Ecto neural progenitor cell (in vitro differentiated cells): ENCODE measurements at regions not wholly inside any gene's neighbourhood (a gene's known extent, or its start where the extent isn't known, plus 50 kb on each side); places are given as distances from the start of the nearest gene placed in this dataset.

Experiments used
- DNase-seq: peaks from one replicate; pipeline ENCODE4 v3.0.0-alpha.2; 2018; ENCODE audit warnings: low spot score

DNA sequence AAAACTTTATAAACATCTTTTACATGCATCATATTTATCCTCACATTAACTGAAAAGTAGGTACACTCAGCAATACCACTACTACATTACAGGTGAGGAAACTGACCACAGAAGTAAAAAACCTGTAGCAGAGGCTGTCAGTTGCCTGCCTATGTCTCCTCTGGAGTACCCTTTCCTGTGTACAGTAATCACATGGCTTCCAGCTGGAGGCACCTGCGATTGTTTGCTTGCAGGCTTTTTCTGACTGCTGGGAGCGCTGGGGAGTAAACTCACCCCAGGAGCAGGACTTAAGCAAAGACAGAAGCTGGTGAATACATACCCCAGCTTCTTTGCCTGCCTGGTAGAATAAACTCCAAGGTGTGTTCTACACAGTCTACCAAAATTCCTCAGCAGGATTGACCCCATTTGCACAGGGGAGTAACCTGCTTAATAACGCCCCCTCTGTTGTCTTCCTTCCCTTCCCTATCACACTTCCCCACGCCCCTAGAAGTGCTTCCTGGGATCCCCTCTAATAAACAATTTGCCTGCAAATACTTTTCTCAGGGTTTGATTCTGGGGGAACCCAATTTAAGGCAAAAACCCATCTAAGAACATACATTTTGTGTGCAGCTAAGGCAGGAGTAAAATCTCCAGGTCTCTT is 138.9 kb downstream of the PTH2R start:
- DNase-seq = no peak

DNA sequence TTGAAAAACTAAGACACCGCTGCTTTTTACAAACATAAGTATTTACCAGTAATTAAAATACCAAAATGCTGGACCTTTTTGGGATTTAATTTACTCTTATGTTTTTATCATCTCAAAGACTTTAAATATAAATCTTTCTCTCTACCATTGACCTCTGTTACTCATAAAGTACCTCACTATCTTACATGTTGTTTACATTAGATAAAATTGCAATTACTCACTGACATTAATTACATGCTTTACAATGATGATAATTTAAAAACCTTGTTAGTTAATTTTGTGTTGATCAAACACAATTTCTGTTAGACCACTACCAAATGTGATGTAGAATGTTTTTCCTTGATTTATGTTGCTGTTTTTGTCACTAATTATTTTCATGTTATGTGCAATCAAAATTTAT is 139.5 kb downstream of the PTH2R start:
- DNase-seq = no peak

DNA sequence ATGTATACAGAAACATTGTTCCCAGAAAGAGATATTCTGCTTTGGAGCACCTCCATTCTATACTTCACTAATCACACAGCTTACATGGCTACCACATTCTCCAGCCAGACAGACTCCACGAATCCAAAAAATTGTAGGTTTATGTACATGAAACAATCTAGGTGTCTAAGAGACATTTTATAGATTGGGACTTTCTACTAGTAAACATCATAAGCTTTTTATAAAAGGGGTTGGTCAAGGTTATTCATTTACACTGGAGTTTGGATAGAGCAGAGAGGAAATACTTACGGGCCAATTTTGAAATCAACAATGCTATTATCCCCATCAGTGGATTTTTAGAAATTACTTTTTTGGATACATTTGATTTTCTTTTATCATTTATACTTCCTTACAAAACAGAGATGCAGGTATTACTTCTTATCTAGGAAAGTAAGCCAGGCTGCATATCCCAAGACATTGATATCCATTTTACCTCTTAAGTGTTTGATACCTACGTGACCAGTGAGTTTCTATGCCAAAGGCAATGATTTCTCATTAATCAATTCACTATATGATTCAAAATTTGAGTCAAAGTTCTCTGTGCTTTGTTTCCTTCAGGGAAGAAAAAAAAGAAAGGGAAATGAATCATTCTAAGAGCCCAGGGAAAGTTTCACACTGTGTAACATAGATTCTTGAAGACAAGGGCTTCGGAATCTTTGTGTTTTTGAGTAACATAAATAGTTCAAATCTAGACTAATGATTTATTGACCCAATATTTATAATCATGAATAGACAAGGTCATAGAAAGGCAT is 140.5 kb downstream of the PTH2R start:
- DNase-seq = no peak

DNA sequence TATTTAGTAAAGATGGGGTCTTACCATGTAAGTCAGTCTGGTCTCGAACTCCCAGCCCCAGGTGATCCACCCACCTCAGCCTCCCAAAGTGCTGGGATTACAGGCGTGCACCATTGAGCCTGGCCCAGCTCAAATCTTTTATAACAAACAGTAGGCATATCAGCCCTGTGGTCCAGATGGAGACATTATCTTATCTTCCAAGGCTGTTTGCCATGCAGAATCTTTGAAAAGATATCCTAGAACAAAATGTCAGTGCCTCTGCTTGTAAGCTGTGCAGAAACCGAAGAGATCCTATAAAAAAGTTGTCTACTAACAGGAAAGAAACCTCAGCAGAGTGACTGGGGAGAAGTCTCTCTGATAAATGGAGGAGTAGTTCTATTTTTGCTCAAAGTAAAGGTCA is 142.1 kb downstream of the PTH2R start:
- DNase-seq = no peak

DNA sequence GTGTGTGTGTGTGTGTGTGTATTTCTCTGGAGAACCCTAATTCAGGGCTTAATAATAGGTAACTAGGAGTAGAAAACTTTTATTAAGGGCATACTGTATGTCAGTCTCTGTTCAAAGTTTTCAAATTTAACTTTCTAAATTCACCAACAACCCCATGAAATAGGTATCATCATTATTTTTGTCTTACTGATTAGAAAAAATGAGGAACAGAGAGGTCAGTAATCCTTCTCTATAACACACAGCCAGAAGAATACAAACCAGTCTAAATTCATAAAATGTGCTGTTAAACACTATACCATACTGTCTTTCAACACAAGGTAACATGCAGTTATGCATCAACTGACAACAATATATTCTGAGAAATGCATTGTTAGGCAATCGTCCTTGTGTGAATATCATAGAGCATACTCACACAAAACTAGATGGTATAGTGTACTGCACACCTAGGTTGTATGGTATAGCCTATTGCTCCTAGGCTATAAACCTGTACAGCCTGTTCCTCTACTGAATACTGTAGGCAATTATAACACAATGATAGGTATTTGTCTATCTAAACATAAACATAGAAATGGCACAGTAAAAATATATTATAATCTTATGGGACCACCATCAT is 143.1 kb downstream of the PTH2R start:
- DNase-seq = no peak

DNA sequence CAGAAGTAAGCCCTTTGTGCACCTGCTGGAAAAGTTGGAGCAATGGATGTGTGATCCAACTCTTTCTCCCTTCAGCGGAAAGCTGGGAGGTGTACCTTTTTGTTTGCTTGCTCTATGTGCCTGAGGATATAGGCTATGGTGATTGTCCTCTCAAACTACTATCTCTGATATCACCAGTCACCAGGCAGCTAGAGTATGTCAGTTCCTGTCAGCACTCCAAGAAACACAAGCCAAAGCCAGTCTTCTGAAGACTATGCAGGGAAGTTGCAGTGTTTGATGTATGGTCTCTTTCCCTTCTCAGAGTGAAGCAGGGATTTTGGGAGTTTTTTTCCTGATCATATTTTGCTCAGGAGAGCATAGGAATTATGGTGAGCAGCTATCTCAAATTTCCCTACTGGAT is 146.4 kb downstream of the PTH2R start:
- DNase-seq = no peak

DNA sequence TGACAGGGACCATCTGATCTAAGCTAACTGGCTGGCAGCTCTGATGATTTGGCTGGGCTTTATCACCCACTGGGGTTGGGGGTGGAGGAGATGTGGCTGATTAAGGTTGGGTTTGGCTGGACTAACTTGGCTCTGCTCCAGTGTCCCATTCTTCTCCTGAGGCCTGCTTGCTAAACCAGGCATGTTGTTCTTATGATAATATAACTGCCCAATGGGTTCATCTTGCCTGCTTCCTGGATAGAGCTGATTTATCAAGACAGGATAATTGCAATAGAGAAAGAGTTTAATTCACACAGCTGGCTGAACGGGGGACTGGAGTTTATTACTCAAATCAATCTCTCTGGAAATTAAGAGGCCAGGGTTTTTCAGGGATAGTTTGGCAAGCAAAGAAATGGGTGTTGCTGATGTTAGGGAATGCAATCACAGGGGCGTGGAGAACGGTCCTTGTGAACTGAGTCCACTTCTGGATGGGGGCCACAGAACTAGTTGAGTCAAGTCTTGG is 150.4 kb downstream of the PTH2R start:
- DNase-seq = no peak

DNA sequence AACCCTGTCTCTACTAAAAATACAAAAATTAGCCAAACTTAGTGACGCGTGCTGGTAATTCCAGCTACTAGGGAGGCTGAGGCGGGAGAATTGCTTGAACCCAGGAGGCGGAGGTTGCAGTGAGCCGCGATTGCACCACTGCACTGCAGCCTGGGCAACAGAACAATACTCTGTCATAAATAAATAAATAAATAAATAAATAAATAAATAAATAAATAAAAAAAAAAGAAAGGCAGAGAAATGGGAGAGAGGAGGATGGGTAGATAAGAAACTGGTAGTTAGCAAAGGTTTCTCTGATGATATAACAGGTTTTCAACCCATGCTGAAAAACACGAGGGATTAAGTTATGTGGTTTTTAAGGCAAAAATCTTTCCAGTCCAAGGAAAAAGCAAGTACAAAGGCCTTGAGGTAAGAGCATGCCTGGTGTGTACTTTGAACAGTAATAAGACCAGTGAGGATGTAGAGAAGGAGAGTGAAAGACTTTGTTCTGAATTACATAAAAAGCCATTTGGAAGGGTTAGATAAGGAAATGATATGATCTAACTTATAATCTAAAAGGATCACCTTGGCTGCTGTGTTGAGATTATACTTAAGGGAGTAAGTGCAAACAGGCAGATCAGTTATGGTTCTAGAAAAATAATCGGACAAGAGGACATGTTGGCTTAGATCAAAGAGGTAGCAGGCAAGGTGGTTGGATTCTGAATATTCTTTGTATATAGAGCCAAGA is 159.3 kb downstream of the PTH2R start:
- DNase-seq = no peak

DNA sequence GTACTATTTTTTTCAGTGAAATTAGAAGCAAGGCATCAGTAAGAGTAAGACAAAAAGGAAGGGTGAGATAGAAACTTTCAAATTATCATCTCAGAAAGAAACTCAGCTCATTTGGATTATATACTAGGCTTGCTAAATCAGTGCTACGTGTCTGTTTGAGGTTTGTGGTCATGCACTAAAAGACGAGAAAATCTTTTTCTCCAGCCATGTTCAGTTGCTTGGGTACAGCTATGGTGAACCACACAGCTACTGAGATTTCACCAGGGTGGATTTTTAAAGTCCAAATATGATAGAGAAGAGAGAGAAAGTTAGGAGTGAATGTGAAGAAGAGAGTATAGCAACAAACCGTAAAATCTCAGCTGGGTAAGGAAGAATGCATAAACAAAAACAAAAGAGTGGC is 161.6 kb downstream of the PTH2R start:
- DNase-seq = no peak

DNA sequence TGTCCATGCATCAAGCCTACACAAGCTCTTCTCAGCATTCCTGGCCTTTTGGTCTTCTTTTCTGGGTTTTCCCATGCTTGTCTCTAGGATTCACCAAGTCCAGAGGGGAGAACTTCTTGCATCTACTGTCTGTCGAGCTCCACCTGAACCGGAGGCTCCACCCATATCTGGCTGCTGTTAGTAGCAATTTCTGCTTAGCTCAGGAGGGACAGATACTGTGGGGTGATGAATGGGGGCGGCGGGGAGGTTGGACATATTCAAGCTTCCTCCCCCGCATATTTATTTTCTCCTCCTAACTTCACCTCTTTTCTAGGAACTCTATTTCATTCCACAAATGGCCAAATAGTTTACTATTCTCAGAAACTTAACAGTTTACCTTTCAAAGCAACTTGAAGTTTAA is 163.5 kb downstream of the PTH2R start:
- no peak for DNase-seq

DNA sequence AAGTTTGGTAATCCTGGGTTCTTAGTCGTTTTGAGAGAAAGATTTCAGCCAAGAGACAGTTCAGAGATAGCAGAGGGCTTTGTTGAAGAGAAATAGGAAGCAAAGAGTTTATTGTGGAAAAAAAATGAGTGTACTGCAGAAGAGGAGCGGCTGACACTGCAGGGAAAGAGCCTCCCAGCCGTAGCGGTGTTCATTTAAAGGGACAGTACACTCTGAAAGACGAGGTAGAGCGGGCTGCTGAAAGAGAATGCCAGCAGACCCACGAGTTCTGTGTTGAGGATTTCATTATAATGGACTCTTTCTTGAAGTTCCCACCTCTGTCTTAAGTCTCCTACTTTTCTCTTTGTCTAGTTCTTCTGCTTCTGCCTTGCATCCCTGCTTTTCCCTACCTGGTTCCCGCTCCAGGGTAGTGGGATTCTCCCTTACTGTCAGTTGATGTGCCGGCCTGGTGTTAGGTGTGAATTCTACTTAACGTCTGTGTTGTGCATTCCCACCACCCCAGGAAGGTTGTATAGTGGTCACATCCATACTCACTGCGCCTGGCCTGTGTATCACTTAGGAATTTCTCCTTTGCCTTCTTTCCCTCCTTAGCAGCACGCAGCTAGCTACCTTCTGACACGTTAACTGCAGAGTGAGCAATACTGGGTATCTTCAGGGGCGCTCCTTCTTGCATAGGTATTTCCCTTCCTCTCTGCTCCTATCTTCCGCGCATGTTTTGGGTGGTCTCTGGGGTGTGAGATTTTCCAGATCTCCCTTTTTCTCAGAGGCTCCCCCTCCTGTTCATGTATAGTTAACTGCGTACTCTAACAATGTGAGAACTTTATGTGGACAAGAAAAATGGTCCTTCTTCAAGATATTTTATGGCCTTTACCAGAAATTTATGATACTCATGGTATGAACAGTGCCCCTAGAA is 164.5 kb downstream of the PTH2R start:
- no peak for DNase-seq

DNA sequence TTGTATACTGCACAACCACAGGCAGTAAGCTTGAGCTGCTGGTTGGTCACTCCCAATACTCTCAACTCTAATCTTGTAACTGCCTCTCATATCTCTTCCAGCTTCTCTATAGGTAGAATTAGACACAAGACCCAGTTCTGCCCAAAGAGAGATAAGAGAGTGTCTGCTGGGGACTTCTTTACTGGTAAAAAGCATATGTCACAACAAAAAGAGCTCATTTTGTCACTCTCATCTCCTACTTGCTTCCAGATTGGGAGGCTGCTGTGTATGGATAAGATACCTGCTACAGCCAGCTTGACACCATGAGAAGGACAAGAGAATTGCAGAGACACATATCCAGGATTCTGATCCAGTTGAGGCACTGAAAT is 165.2 kb downstream of the PTH2R start:
- no peak for DNase-seq

DNA sequence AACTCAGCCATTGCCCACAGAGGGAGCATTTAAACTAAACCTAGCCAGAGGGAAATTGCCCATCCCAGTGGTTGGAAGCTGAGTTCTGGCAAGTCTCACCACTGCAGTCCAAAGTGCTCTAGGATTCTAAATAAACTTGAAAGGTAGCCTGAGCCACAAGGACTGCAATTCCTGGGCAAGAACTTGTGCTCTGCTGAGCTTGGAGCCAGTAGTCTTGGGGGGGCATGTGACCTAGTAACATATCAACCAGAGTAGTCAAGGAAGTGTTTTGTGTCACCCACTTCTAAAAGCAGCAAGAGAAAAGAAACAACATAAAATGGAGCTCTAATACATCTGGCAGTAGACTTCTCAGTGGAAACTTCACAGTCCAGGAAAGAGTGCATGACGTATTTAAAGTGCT is 167.0 kb downstream of the PTH2R start:
- no peak for DNase-seq

DNA sequence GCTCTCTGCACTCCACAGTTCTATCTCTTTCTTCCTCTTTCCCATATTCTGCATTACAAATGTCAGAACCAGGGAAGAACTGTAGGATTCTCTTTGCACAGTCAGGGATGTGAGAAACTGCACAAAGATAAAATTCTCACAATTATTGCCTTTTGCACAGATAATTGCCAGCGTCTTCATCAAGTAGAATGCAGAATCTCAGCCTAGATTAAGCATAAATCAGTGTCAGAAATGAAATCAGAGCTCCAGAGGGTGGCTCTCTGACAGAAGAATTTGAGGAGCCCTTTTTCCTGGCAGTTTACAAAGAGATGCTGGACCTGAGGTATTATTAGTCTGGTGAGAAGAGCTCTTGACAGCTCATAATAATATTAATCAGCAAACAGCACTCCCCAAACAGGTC is 173.1 kb downstream of the PTH2R start:
- no peak for DNase-seq

DNA sequence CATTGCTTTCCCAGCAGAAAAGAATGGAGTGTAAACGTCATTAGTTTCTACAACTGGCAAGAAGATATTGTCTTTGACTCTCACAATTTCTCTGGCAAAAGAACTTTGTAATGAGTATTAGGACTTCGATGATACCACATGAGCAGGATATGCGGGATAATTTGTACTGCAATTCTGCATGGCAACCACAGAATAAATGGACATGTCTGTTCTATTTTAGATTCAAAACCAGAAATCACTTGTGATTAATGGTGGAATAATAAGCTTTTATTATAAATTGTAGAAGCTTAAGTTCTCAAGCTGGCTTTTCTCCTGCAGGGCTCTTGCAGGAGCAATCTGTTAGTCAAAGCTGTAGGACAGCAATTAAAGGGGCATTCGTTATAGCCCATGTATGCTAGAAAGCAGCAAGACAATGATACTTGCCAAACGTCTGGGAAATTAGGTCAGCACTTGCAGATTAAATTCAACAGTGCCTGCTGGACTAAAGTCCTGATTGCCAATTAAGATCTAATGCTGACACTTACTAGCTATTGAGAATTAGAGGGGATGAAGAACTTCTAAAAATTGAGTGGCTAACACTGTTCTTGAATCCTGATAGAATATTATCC is 177.9 kb downstream of the PTH2R start:
- no peak for DNase-seq

DNA sequence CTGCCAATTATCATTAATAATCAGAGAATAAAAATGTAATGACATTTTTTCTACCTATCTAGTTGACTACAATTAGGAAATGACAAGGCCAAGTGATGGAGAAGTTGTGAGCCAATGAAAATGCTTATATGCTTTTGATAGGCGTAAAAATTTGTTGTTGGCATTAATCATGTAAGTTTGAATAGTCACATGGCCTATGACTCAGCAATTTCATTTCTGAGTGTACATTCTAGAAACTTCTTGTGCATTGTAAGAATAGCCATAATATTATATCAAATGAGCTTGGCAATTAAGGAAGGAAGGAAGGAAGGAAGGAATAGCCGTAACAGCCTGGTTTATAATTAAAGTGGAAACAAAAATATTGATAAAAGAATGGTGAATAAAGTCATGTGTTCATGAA is 179.9 kb downstream of the PTH2R start:
- no peak for DNase-seq

DNA sequence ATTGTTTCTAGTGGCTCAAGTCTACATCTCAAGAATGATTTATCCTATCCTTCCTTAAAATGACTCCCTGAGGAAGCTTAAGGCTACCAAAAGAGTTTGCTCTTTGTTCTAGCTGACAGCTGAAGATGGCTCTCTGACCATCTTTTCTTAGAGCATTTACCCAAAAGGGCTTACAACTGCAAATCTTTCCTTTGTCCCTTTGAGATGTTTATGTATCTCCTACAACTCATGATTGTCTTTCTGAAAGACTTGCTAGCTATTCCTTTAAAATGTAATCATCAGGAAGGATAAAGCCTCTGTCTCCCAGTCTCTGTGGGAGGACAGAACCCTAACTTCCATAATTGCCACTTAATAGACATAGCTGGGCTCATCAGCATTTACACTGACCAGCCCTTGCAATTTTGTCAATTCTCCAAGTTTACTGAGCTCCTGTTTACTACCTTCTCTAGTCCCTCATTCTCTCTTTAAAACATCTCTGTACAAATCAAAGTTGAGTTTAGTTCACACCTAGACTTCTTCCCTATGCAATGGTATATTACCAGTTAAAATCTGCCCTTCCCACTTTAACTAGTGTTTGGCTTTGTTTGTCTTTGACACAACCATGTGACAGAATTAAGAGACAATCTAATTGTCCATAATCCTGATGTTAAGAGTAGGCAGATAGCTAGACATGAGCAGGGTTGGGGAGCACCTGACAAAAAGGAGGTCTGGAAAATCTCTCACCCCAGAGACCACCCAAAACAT is 188.2 kb downstream of the PTH2R start:
- no peak for DNase-seq

DNA sequence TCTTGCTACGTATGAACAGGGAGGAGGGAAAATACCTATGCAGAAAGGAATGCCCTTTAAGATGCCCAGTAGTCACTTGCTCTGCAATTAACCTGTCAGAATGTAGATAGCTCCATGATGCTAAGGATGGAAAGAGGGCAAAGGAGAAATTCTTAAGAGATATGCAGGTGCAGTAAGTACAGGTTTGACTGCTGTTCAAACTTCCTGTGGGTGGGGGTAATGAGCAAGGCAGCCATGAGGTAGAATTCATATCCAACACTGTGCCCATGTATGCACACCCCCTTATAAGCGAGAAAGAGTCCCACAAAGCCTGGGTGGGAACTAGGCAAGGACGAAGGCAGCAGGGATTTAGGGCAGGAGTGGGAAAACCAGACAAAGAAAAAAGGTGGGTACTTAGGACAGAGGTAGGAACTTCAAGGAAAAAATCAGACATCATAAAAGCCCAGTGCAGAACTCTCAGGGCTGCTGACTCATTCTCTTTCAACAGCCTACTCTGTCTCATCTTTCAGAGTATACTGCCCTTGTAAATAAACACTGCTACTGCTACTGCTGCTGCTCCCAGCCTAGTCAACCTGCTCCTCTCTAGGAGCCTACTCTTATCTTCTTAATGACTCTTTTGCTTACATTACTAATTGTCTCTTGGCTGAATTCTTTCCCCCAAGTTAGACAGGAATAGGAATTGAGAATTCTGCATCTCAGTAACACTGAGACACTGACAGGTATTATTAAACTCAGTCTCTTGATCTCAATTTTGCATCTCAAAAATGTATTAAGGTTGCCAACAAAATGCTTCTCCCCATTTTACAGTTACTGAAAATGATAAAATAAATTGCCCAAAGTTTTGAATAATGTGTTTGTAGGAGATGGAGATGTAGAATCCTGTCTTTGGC is 189.0 kb downstream of the PTH2R start:
- DNase-seq = no peak

DNA sequence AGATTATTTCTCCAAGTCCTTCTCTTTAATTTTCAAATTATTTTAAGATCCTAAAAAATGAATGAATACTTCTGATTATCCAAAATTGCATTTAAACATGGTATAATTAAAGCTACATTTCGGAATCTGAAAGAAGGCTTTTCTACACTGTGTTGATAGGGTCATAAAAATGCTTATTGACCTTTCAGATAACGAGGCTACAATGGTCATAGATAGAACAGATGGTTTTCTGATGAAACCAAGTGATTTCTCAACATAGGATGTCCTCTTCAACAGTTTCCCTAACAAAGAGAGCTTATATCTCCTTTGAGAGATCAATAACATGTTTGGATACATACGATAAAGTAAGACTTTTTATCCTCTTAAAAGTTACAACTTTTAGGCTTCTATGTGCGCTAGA is 201.1 kb downstream of the PTH2R start:
- DNase-seq = no peak
